ENCODE measurements at regions not wholly inside any gene's neighbourhood (a gene's known extent, or its start where the extent isn't known, plus 50 kb on each side); places are given as distances from the start of the nearest gene placed in this dataset.

GRCh38 chr11:29006668-29007067 is 898.5 kb downstream of the METTL15 start:
- Mint-ChIP-seq H3K36me3 (ENCODE audit: low read depth) (no peaks in the 10 kb centered on the region), H3K27me3 (no peaks in the 10 kb centered on the region), H3K27ac (no peak overlapping the region), H3K4me1 (no peaks in the 10 kb centered on the region), H3K9me3 (ENCODE audit: low read depth) (peaks cover 6% of the 10 kb centered on the region), H3K4me3 (no peak overlapping the region)
- no peak for DNase-seq
- ChIA-PET CTCF (no interaction called here), POLR2A (no interaction called here)
- intact Hi-C loops (cut with DNase I, micrococcal nuclease): no loop called here
- ATAC-seq: no peak

DNA sequence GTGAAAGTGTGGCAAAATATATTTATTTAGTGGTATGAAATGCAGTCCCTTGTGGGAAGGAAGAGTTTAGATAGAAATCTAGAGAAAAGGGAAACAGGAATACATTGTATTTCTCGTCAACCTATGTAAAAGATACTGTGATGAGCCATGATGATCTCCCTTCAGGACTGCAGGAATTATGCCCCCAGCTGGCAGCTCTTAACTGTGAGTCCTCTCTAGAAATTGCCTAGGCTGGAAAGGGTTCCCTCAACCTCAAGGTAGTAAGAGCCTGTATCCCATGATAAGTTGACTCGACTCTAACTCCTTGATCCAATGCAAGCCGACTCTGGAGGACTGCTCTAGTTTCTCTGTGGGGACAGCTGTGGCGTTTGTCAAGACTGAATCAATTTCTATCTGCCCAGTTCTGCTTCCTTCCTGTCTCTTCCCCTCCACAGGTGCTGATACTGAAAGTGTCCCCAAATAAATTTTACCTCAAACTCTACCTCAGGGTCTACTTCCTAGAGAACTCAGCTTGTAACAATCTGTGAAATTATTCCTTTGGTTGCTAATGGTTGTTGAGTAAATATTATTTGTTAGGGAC is 897.3 kb downstream of the METTL15 start:
- peaks cover 6% of the 10 kb centered on the region for H3K9me3 Mint-ChIP-seq (ENCODE audit: low read depth)
- H3K36me3 Mint-ChIP-seq (ENCODE audit: low read depth): no peaks in the 10 kb centered on the region
- no peak overlapping the region for H3K4me3 Mint-ChIP-seq
- no peaks in the 10 kb centered on the region for H3K4me1 Mint-ChIP-seq
- DNase-seq: no peak
- ChIA-PET CTCF (no interaction called here), POLR2A (no interaction called here)
- intact Hi-C loops (cut with DNase I, micrococcal nuclease): no loop called here
- no peak for ATAC-seq
- H3K27me3 Mint-ChIP-seq: no peaks in the 10 kb centered on the region
- H3K27ac Mint-ChIP-seq: no peak overlapping the region

DNA sequence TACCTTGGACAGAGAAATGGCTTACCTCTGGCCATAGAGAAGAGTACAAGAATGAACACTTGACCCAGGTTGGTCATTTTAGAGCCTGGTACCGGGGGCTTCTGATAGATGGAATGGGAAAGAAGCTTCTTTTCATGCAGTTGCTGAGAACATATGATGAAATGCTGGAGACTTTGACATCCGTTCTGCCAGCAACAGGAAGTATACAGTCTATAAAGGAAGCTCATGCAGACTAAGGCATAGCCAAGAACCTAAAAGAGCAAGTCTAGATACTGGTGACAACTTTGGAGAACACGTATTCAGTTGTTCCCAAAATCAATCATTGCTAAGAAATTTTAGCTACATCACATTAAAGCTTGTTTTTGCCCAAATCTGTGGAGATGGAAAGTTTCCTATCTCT is 894.6 kb downstream of the METTL15 start:
- intact Hi-C loops (cut with DNase I, micrococcal nuclease): no loop called here
- ATAC-seq (no peak), DNase-seq (no peak)
- Mint-ChIP-seq H3K36me3 (ENCODE audit: low read depth) (no peaks in the 10 kb centered on the region), H3K4me1 (no peaks in the 10 kb centered on the region), H3K4me3 (no peak overlapping the region), H3K27ac (no peak overlapping the region), H3K27me3 (no peaks in the 10 kb centered on the region), H3K9me3 (ENCODE audit: low read depth) (peaks cover 11% of the 10 kb centered on the region)
- ChIA-PET CTCF (no interaction called here), POLR2A (no interaction called here)

GRCh38 chr11:28999620-29000019 is 891.4 kb downstream of the METTL15 start:
- DNase-seq (no peak), ATAC-seq (no peak)
- Mint-ChIP-seq H3K36me3 (ENCODE audit: low read depth) (no peaks in the 10 kb centered on the region), H3K4me1 (no peaks in the 10 kb centered on the region), H3K4me3 (no peak overlapping the region), H3K9me3 (ENCODE audit: low read depth) (peaks cover 15% of the 10 kb centered on the region), H3K27ac (no peak overlapping the region), H3K27me3 (no peaks in the 10 kb centered on the region)
- intact Hi-C loops (cut with DNase I, micrococcal nuclease): no loop called here
- CTCF ChIA-PET: interaction anchor here (0.6 kb wide), 1 partner anchor 285 kb away, joined by 3 read pairs; no protein-coding TSS in a partner anchor
- POLR2A ChIA-PET: no interaction called here

- no peak overlapping the region for H3K27ac Mint-ChIP-seq
- H3K36me3 Mint-ChIP-seq (ENCODE audit: low read depth): no peaks in the 10 kb centered on the region
- CTCF ChIA-PET: no interaction called here
- peaks cover 8% of the 10 kb centered on the region for H3K9me3 Mint-ChIP-seq (ENCODE audit: low read depth)
- no peaks in the 10 kb centered on the region for H3K4me1 Mint-ChIP-seq
- no peaks in the 10 kb centered on the region for H3K27me3 Mint-ChIP-seq
- intact Hi-C loops (cut with DNase I, micrococcal nuclease): loop anchor here in 1 of 2 experiments (1.0 kb wide), 1 partner anchor 8 kb away; no protein-coding TSS in a partner anchor
- POLR2A ChIA-PET: no interaction called here
- H3K4me3 Mint-ChIP-seq: no peak overlapping the region
- DNase-seq: no peak
- no peak for ATAC-seq
These were observed 884.8 kb downstream of the METTL15 start for GRCh38 chr11:28992996-28993395.

DNA sequence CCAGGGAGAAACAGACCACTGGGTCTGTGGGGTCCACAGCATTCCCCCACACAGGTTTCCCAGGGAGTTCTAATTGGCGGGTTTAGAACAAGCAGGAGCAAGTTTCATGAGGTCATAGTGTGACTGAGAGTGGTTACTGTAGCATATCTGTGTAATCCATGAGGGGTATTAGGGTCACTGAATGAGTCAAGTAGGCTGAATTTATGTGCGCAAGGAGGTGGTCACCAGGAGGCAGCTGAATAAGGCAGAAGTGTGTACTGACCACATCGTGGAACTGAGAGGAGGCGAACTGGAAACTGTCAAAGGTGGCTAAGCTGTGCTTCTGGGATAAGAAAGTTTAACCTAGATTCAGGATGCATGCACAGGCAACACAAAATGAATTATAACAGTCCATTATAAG is 876.0 kb downstream of the METTL15 start:
- H3K4me1 Mint-ChIP-seq: no peaks in the 10 kb centered on the region

DNA sequence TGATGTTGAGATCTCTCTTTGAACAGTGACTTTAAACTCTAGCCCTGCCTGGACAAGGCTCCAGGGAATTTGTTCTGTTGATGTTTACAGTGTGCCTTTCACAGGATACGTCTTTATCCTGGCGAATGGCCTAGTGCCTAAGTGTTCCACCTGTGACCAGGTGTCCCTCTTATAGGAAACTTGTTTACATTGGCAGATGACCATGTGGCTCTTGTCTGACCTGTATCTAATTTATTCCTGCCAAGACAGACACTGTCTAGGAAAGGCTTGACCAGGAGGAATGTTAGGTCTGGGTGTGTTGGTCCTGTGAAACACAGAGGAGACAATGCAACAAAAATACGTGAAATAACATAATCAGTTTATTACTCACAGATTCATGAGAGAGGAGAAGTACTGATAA is 875.6 kb downstream of the METTL15 start:
- ATAC-seq (no peak), DNase-seq (no peak)
- Mint-ChIP-seq H3K27ac (no peak overlapping the region), H3K4me3 (no peak overlapping the region), H3K36me3 (ENCODE audit: low read depth) (no peaks in the 10 kb centered on the region), H3K9me3 (ENCODE audit: low read depth) (peaks cover 12% of the 10 kb centered on the region), H3K4me1 (no peaks in the 10 kb centered on the region), H3K27me3 (no peaks in the 10 kb centered on the region)
- intact Hi-C loops (cut with DNase I, micrococcal nuclease): no loop called here
- POLR2A ChIA-PET: no interaction called here
- CTCF ChIA-PET: no interaction called here

More for the DNA sequence above, 876.0 kb downstream of the METTL15 start:
- Mint-ChIP-seq H3K27ac (no peak overlapping the region), H3K9me3 (ENCODE audit: low read depth) (peaks cover 12% of the 10 kb centered on the region), H3K36me3 (ENCODE audit: low read depth) (no peaks in the 10 kb centered on the region), H3K4me3 (no peak overlapping the region), H3K27me3 (no peaks in the 10 kb centered on the region)
- no peak for DNase-seq
- intact Hi-C loops (cut with DNase I, micrococcal nuclease): no loop called here
- ChIA-PET CTCF (no interaction called here), POLR2A (no interaction called here)
- ATAC-seq: no peak

DNA sequence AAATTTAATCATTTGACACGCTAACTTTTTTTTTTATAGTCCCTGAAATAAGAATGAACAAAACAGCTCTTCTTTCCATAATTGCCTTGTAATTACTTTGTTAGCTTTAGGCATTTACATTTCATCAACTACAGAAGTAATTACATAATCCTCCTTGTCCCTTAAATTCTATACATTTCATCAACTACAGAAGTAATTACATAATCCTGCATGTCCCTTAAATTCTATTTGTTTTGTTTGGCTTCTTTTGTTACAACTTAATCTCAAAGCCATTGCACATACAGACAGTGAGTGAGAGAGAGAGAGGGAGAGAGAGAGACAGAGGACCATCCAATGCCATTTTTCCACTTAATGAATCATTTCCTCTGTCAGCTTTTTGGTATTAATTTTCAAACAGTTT is 873.2 kb downstream of the METTL15 start:
- Mint-ChIP-seq H3K36me3 (ENCODE audit: low read depth) (no peaks in the 10 kb centered on the region), H3K4me3 (no peak overlapping the region)
- POLR2A ChIA-PET: no interaction called here

GRCh38 chr11:28976801-28977145 is 868.6 kb downstream of the METTL15 start:
- intact Hi-C loops (cut with DNase I, micrococcal nuclease): no loop called here
- no peak overlapping the region for H3K4me3 Mint-ChIP-seq
- ATAC-seq: no peak
- no peaks in the 10 kb centered on the region for H3K4me1 Mint-ChIP-seq
- H3K9me3 Mint-ChIP-seq (ENCODE audit: low read depth): peaks cover 21% of the 10 kb centered on the region
- no peaks in the 10 kb centered on the region for H3K27me3 Mint-ChIP-seq
- ChIA-PET CTCF (no interaction called here), POLR2A (no interaction called here)
- no peaks in the 10 kb centered on the region for H3K36me3 Mint-ChIP-seq (ENCODE audit: low read depth)
- DNase-seq: no peak
- H3K27ac Mint-ChIP-seq: no peak overlapping the region

More for the DNA sequence above, 873.2 kb downstream of the METTL15 start:
- Mint-ChIP-seq H3K9me3 (ENCODE audit: low read depth) (peaks cover 13% of the 10 kb centered on the region), H3K27me3 (no peaks in the 10 kb centered on the region), H3K27ac (no peak overlapping the region), H3K4me1 (no peaks in the 10 kb centered on the region)
- DNase-seq: no peak
- intact Hi-C loops (cut with DNase I, micrococcal nuclease): no loop called here
- no peak for ATAC-seq
- CTCF ChIA-PET: interaction anchor here (0.6 kb wide), 1 partner anchor 680 kb away, joined by 3 read pairs; no protein-coding TSS in a partner anchor

GRCh38 chr11:28976012-28976800 is 868.0 kb downstream of the METTL15 start:
- no peak for ATAC-seq
- POLR2A ChIA-PET: no interaction called here
- Mint-ChIP-seq H3K4me1 (no peaks in the 10 kb centered on the region), H3K4me3 (no peak overlapping the region), H3K27ac (no peak overlapping the region), H3K27me3 (no peaks in the 10 kb centered on the region), H3K9me3 (ENCODE audit: low read depth) (peaks cover 21% of the 10 kb centered on the region), H3K36me3 (ENCODE audit: low read depth) (no peaks in the 10 kb centered on the region)
- no peak for DNase-seq
- CTCF ChIA-PET: no interaction called here
- intact Hi-C loops (cut with DNase I, micrococcal nuclease): no loop called here

DNA sequence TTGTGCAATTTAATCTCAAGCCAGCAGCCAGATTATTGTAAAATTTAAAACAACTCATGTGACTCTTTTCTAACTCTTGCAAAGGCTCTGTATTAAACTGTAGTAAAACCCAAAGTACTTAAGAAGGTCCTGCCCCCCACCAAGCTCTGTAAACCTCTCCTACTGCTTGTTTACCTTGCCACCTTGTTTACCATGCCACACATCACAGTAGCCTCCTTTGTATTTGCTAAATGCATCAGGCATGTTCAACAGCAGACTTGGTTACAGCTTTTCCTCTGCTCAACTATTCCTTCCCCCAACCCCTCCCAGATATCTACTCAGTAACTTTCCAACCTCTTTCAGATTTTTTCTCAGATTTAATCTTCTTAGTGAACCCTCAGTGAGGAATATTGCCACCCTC is 861.6 kb downstream of the METTL15 start:
- intact Hi-C loops (cut with DNase I, micrococcal nuclease): no loop called here
- ChIA-PET CTCF (no interaction called here), POLR2A (no interaction called here)
- Mint-ChIP-seq H3K27ac (no peak overlapping the region), H3K27me3 (no peaks in the 10 kb centered on the region), H3K4me1 (no peaks in the 10 kb centered on the region), H3K9me3 (ENCODE audit: low read depth) (peaks cover 16% of the 10 kb centered on the region), H3K4me3 (no peak overlapping the region), H3K36me3 (ENCODE audit: low read depth) (no peaks in the 10 kb centered on the region)
- ATAC-seq (no peak), DNase-seq (no peak)

DNA sequence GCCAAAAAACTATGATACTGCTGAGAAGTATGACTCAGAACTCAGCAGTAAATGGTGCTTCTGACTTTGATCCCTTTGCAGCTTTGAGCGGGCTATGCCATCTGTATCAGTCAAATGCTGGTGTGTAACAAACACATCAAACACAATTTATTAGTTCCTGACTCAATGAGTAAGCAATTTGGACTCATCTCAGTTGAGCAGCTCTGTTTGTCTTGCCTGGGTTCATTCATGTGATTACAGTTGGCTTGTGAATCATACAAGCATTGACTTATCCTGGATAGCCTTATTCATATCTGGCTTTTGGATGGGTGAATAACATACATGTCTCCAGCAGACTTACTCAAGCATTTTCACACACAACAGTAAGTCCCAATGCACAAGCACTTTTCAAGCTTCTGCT is 858.8 kb downstream of the METTL15 start:
- Mint-ChIP-seq H3K9me3 (ENCODE audit: low read depth) (peaks cover 10% of the 10 kb centered on the region), H3K27me3 (no peaks in the 10 kb centered on the region), H3K36me3 (ENCODE audit: low read depth) (no peaks in the 10 kb centered on the region), H3K4me3 (no peak overlapping the region), H3K27ac (no peak overlapping the region), H3K4me1 (no peaks in the 10 kb centered on the region)
- no peak for DNase-seq
- ATAC-seq: no peak
- ChIA-PET CTCF (no interaction called here), POLR2A (no interaction called here)
- intact Hi-C loops (cut with DNase I, micrococcal nuclease): no loop called here

Measured in activated CD4-positive, alpha-beta T cell treated with anti-CD3 and anti-CD28 coated beads for 36 hours (primary cell).